ENCODE measurements at regions not wholly inside any gene's neighbourhood (a gene's known extent, or its start where the extent isn't known, plus 50 kb on each side); places are given as distances from the start of the nearest gene placed in this dataset.
A peak's percentile ranks its signal among the peaks of the same experiment; 100 is the strongest.
"Not testable (repeated sequence)": the region's sequence is repeated elsewhere in the genome, so short reads cannot be mapped to it uniquely, and the experiment has no call there.

- DNase-seq, result no peak
Measured at GRCh38 chr7:148515237-148515636, 75.3 kb upstream of the C7orf33 start.

- DNase-seq, result no peak
Measured at GRCh38 chr7:148515728-148516695, 74.6 kb upstream of the C7orf33 start.

- DNase-seq, result not testable (repeated sequence)
Measured at GRCh38 chr7:148519386-148519785, 71.2 kb upstream of the C7orf33 start.

GRCh38 chr7:148521271-148521670, 69.3 kb upstream of the C7orf33 start:
- DNase-seq, result no peak

- DNase-seq, result no peak
Measured at GRCh38 chr7:148523550-148523949, 67.0 kb upstream of the C7orf33 start.

GRCh38 chr7:148524479-148525224, 65.9 kb upstream of the C7orf33 start:
- no peak for DNase-seq

- DNase-seq, result peak; percentile 38
Measured at GRCh38 chr7:148527717-148528168, 62.8 kb upstream of the C7orf33 start.

- no peak for DNase-seq
Measured at GRCh38 chr7:148535217-148535616, 55.3 kb upstream of the C7orf33 start.

GRCh38 chr7:148537435-148537834, 53.1 kb upstream of the C7orf33 start:
- no peak for DNase-seq

GRCh38 chr7:148540041-148540738, 50.4 kb upstream of the C7orf33 start:
- DNase-seq, result no peak
